ENCODE measurements at regions not wholly inside any gene's neighbourhood (a gene's known extent, or its start where the extent isn't known, plus 50 kb on each side); places are given as distances from the start of the nearest gene placed in this dataset.

DNA sequence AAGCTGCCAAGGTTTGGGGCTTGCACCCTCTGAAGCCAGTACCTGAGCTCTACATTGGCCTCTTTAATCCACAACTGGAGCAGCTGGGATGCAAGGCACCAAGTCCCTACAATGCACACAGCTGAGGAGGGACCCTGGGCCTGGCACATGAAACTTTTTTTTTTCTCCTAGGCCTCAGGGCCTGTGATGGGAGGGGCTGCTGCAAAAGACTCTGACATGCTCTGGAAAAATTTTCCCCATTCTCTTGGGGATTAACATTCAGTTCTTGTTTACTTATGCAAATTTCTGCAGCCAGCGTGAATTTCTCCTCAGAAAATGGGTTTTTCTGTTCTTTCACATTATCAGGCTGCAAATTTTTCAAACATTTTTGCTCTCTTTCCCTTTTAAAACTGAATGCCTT lies 1072.2 kb downstream of the BRINP3 start:
- ChIA-PET CTCF (ENCODE audit: unreplicated experiment) (no interaction called here), POLR2A (no interaction called here)
- Histone ChIP-seq H3K4me1 (ENCODE audit: insufficient read depth, low read length, poor library complexity, severe bottlenecking) (no peaks in the 10 kb centered on the region), H3K4me2 (ENCODE audit: low read length) (no peak overlapping the region), H3K4me3 (ENCODE audit: low read depth, low read length, poor library complexity, severe bottlenecking) (no peak overlapping the region), H3K9me3 (ENCODE audit: low read length) (no peaks in the 10 kb centered on the region), H3K27ac (ENCODE audit: low read depth, low read length, poor library complexity, severe bottlenecking) (no peak overlapping the region), H2AFZ (ENCODE audit: low read length) (no peak overlapping the region), H3K9me2 (ENCODE audit: insufficient read depth, low read length) (no peaks in the 10 kb centered on the region), H4K20me1 (ENCODE audit: insufficient read depth, low read length) (no peaks in the 10 kb centered on the region), H3K36me3 (ENCODE audit: insufficient read depth, low read length) (no peaks in the 10 kb centered on the region), H3K79me2 (ENCODE audit: insufficient read depth, low read depth, low read length) (no peaks in the 10 kb centered on the region)
- BruUV-seq (replicated peaks): no TSS peak
- no peak for DNase-seq (ENCODE audit: low spot score)
- intact Hi-C loops (cut with micrococcal nuclease; ENCODE audit: unreplicated experiment): no loop called here
- TF ChIP-seq, protein P1, sequence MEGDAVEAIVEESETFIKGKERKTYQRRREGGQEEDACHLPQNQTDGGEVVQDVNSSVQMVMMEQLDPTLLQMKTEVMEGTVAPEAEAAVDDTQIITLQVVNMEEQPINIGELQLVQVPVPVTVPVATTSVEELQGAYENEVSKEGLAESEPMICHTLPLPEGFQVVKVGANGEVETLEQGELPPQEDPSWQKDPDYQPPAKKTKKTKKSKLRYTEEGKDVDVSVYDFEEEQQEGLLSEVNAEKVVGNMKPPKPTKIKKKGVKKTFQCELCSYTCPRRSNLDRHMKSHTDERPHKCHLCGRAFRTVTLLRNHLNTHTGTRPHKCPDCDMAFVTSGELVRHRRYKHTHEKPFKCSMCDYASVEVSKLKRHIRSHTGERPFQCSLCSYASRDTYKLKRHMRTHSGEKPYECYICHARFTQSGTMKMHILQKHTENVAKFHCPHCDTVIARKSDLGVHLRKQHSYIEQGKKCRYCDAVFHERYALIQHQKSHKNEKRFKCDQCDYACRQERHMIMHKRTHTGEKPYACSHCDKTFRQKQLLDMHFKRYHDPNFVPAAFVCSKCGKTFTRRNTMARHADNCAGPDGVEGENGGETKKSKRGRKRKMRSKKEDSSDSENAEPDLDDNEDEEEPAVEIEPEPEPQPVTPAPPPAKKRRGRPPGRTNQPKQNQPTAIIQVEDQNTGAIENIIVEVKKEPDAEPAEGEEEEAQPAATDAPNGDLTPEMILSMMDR (conservative IDR thresholded peaks at IDR 0.05; ENCODE audit: low read length): no peak
- no peak for TF ChIP-seq EZH2phosphoT487 (IDR thresholded peaks at IDR 0.05; ENCODE audit: borderline replicate concordance, low read depth, low read length)

- Histone ChIP-seq H3K9me2 (ENCODE audit: insufficient read depth, low read length) (no peaks in the 10 kb centered on the region), H3K79me2 (ENCODE audit: insufficient read depth, low read depth, low read length) (no peaks in the 10 kb centered on the region), H3K27ac (ENCODE audit: low read depth, low read length, poor library complexity, severe bottlenecking) (no peak overlapping the region), H3K36me3 (ENCODE audit: insufficient read depth, low read length) (no peaks in the 10 kb centered on the region), H3K4me3 (ENCODE audit: low read depth, low read length, poor library complexity, severe bottlenecking) (no peak overlapping the region), H2AFZ (ENCODE audit: low read length) (no peak overlapping the region), H4K20me1 (ENCODE audit: insufficient read depth, low read length) (no peaks in the 10 kb centered on the region), H3K4me2 (ENCODE audit: low read length) (no peak overlapping the region), H3K9me3 (ENCODE audit: low read length) (no peaks in the 10 kb centered on the region), H3K4me1 (ENCODE audit: insufficient read depth, low read length, poor library complexity, severe bottlenecking) (no peaks in the 10 kb centered on the region)
- ChIA-PET POLR2A (interaction anchor here (1.2 kb wide), 1 partner anchor 20 kb away, joined by 3 read pairs; no protein-coding TSS in a partner anchor), CTCF (ENCODE audit: unreplicated experiment) (no interaction called here)
- intact Hi-C loops (cut with micrococcal nuclease; ENCODE audit: unreplicated experiment): loop anchor here (5.0 kb wide), 1 partner anchor 612 kb away; no protein-coding TSS in a partner anchor
- no peak for TF ChIP-seq EZH2phosphoT487 (IDR thresholded peaks at IDR 0.05; ENCODE audit: borderline replicate concordance, low read depth, low read length)
- TF ChIP-seq, protein P1 (conservative IDR thresholded peaks at IDR 0.05; ENCODE audit: low read length): no peak
- no TSS peak for BruUV-seq (replicated peaks)
- DNase-seq (ENCODE audit: low spot score): no peak
Measured at GRCh38 chr1:189409774-189410173, 1067.9 kb downstream of the BRINP3 start.

- Histone ChIP-seq H2AFZ (ENCODE audit: low read length) (no peak overlapping the region), H3K79me2 (ENCODE audit: insufficient read depth, low read depth, low read length) (no peaks in the 10 kb centered on the region), H3K9me2 (ENCODE audit: insufficient read depth, low read length) (no peaks in the 10 kb centered on the region), H3K36me3 (ENCODE audit: insufficient read depth, low read length) (no peaks in the 10 kb centered on the region), H3K4me3 (ENCODE audit: low read depth, low read length, poor library complexity, severe bottlenecking) (no peak overlapping the region), H3K4me1 (ENCODE audit: insufficient read depth, low read length, poor library complexity, severe bottlenecking) (no peaks in the 10 kb centered on the region), H3K27ac (ENCODE audit: low read depth, low read length, poor library complexity, severe bottlenecking) (no peak overlapping the region), H4K20me1 (ENCODE audit: insufficient read depth, low read length) (no peaks in the 10 kb centered on the region), H3K4me2 (ENCODE audit: low read length) (no peak overlapping the region), H3K9me3 (ENCODE audit: low read length) (no peaks in the 10 kb centered on the region)
- CTCF ChIA-PET (ENCODE audit: unreplicated experiment): no interaction called here
- TF ChIP-seq EZH2phosphoT487 (IDR thresholded peaks at IDR 0.05; ENCODE audit: borderline replicate concordance, low read depth, low read length): no peak
- TF ChIP-seq, protein P1 (conservative IDR thresholded peaks at IDR 0.05; ENCODE audit: low read length): no peak
- no peak for DNase-seq (ENCODE audit: low spot score)
- intact Hi-C loops (cut with micrococcal nuclease; ENCODE audit: unreplicated experiment): no loop called here
- BruUV-seq (replicated peaks): no TSS peak
- POLR2A ChIA-PET: interaction anchor here (0.7 kb wide), 1 partner anchor 261 kb away, joined by 3 read pairs; no protein-coding TSS in a partner anchor
Measured at GRCh38 chr1:189424746-189425331, 1052.8 kb downstream of the BRINP3 start.

Measured in OCI-LY7 (cell line).